GM19099 (cell line): ENCODE measurements at regions not wholly inside any gene's neighbourhood (a gene's known extent, or its start where the extent isn't known, plus 50 kb on each side); places are given as distances from the start of the nearest gene placed in this dataset.

Source experiments
- POLR2A ChIP-seq: IDR thresholded peaks from 3 replicates; pipeline ENCODE4 v1.6.1; 2011; ENCODE audit warnings: low read depth; ENCODE audit not compliant: insufficient read length; ENCODE audit errors: extremely low read depth

- no peak for TF ChIP-seq POLR2A
These were observed 285.9 kb downstream of the ALDH8A1 start for GRCh38 chr6:134663800-134664535.

- TF ChIP-seq POLR2A, result no peak
These were observed 286.5 kb downstream of the ALDH8A1 start for GRCh38 chr6:134663356-134663755.

GRCh38 chr6:134662077-134662700 is 287.7 kb downstream of the ALDH8A1 start:
- no peak for TF ChIP-seq POLR2A

- TF ChIP-seq POLR2A, result no peak
These were observed 291.3 kb downstream of the ALDH8A1 start for GRCh38 chr6:134658596-134658995.

GRCh38 chr6:134657751-134658527 is 292.0 kb downstream of the ALDH8A1 start:
- no peak for TF ChIP-seq POLR2A

GRCh38 chr6:134657343-134657742 is 292.6 kb downstream of the ALDH8A1 start:
- TF ChIP-seq POLR2A, result no peak

GRCh38 chr6:134654751-134655150 is 295.1 kb downstream of the ALDH8A1 start:
- no peak for TF ChIP-seq POLR2A

- no peak for TF ChIP-seq POLR2A
These were observed 298.4 kb downstream of the ALDH8A1 start for GRCh38 chr6:134651519-134651918.

GRCh38 chr6:134647861-134648260 is 302.0 kb downstream of the ALDH8A1 start:
- no peak for TF ChIP-seq POLR2A

- TF ChIP-seq POLR2A, result no peak
These were observed 307.1 kb downstream of the ALDH8A1 start for GRCh38 chr6:134642819-134643218.

- TF ChIP-seq POLR2A, result no peak
These were observed 307.6 kb downstream of the ALDH8A1 start for GRCh38 chr6:134642279-134642678.

- no peak for TF ChIP-seq POLR2A
These were observed 308.9 kb downstream of the ALDH8A1 start for GRCh38 chr6:134640975-134641429.

- no peak for TF ChIP-seq POLR2A
These were observed 309.7 kb downstream of the ALDH8A1 start for GRCh38 chr6:134640229-134640628.

GRCh38 chr6:134637847-134638437 is 312.0 kb downstream of the ALDH8A1 start:
- TF ChIP-seq POLR2A, result no peak

- TF ChIP-seq POLR2A, result no peak
These were observed 312.6 kb downstream of the ALDH8A1 start for GRCh38 chr6:134637282-134637681.
